Calu3 (cell line): ENCODE measurements at regions not wholly inside any gene's neighbourhood (a gene's known extent, or its start where the extent isn't known, plus 50 kb on each side); places are given as distances from the start of the nearest gene placed in this dataset.

Experiments
- BruUV-seq: library from RNA; stranded (reverse); fragments of 400-500 nt; replicated peaks from 2 replicates; lab custom pipeline; 2021; lab: Mats Ljungman, UMichigan
- CTCF ChIA-PET: fragments of 300-600 bp; sonication (Branson Sonifier 250); formaldehyde crosslinking; loops from one replicate; lab custom pipeline; 2022; ENCODE audit warnings: antibody characterized with exemption; lab: Charles Lee
- DNase-seq: peaks from one replicate; pipeline ENCODE4 v3.0.0; 2022
- H3K27ac Mint-ChIP-seq: one replicate; pipeline ENCODE4 v1.8.0; 2022; ENCODE audit warnings: mixed read lengths; ENCODE audit not compliant: unreplicated experiment
- H3K27me3 Mint-ChIP-seq: one replicate; pipeline ENCODE4 v1.8.0; 2022; ENCODE audit warnings: mixed read lengths; ENCODE audit not compliant: unreplicated experiment
- H3K36me3 Mint-ChIP-seq: one replicate; pipeline ENCODE4 v1.8.0; 2022; ENCODE audit warnings: mild to moderate bottlenecking, moderate library complexity, mixed read lengths; ENCODE audit not compliant: insufficient read depth, unreplicated experiment
- H3K4me1 Mint-ChIP-seq: one replicate; pipeline ENCODE4 v1.8.0; 2022; ENCODE audit warnings: mild to moderate bottlenecking, low read depth, mixed read lengths; ENCODE audit not compliant: unreplicated experiment
- H3K4me3 Mint-ChIP-seq: one replicate; pipeline ENCODE4 v1.8.0; 2022; ENCODE audit warnings: mild to moderate bottlenecking, low read depth, moderate library complexity, mixed read lengths; ENCODE audit not compliant: unreplicated experiment
- H3K9me3 Mint-ChIP-seq: one replicate; pipeline ENCODE4 v1.8.0; 2022; ENCODE audit warnings: low read depth, mixed read lengths; ENCODE audit not compliant: unreplicated experiment
- intact Hi-C: fragments of 100-400 bp; cut with micrococcal nuclease; formaldehyde crosslinking; loops from one replicate; pipeline ENCODE4 v1.10.0; 2022; ENCODE audit not compliant: unreplicated experiment
- TF ChIP-seq, protein P1 (sequence below): fragments of 200-600 bp; IDR thresholded peaks from one replicate; pipeline ENCODE4 v1.8.0; 2022; ENCODE audit warnings: antibody characterized with exemption; ENCODE audit not compliant: unreplicated experiment

DNA sequence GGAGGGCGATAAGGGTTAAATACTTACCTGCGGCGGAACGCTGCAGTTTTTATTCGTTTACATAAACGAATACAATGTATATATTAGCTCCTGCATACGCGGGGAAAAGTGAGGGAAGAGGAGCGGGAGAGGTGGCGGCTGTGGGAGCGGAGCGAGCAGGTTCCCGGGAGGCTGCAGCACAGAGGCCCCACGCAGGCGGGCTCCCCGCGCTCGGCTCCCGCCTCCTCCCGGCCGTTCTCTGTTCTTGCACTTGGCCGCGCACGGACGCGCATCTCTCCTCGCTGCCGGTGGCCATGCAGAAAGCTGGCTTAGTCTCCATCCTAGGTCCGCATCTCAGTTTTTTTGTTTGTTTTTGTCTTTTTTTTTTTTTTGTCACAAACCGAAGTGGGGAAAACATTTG, 340.4 kb upstream of the FAT1 start:
- TF ChIP-seq, protein P1, sequence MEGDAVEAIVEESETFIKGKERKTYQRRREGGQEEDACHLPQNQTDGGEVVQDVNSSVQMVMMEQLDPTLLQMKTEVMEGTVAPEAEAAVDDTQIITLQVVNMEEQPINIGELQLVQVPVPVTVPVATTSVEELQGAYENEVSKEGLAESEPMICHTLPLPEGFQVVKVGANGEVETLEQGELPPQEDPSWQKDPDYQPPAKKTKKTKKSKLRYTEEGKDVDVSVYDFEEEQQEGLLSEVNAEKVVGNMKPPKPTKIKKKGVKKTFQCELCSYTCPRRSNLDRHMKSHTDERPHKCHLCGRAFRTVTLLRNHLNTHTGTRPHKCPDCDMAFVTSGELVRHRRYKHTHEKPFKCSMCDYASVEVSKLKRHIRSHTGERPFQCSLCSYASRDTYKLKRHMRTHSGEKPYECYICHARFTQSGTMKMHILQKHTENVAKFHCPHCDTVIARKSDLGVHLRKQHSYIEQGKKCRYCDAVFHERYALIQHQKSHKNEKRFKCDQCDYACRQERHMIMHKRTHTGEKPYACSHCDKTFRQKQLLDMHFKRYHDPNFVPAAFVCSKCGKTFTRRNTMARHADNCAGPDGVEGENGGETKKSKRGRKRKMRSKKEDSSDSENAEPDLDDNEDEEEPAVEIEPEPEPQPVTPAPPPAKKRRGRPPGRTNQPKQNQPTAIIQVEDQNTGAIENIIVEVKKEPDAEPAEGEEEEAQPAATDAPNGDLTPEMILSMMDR = no peak
- no peaks in the 10 kb centered on the region for H3K36me3 Mint-ChIP-seq
- no peak for DNase-seq
- no peaks in the 10 kb centered on the region for H3K4me1 Mint-ChIP-seq
- no peaks in the 10 kb centered on the region for H3K27me3 Mint-ChIP-seq
- H3K9me3 Mint-ChIP-seq = no peaks in the 10 kb centered on the region
- intact Hi-C loops = no loop called here
- BruUV-seq = no TSS peak
- H3K4me3 Mint-ChIP-seq = no peak overlapping the region
- H3K27ac Mint-ChIP-seq = no peak overlapping the region
- CTCF ChIA-PET = no interaction called here

DNA sequence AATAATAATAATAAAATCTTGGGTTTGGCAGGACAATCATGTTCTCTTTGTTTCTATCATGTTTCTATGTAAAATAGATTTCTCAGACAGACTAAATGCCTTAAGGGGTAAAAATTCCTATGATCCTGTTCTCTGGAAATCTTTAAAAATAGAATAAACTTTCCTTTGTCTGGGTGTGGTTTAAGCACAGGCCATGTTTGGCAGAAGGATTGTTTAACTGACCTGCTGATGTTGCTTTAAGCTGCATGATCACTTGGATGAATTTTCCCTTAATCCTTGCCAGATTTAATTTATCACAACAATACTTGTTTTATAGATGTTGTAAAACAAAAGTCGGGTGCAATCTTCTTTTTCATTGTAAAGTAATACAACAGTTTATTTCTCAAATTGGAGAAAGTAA, 341.7 kb upstream of the FAT1 start:
- Mint-ChIP-seq H3K4me1 (no peaks in the 10 kb centered on the region), H3K9me3 (no peaks in the 10 kb centered on the region), H3K36me3 (no peaks in the 10 kb centered on the region), H3K4me3 (no peak overlapping the region), H3K27ac (no peak overlapping the region), H3K27me3 (no peaks in the 10 kb centered on the region)
- DNase-seq = no peak
- BruUV-seq = no TSS peak
- TF ChIP-seq, protein P1 = no peak
- intact Hi-C loops = no loop called here
- CTCF ChIA-PET = no interaction called here

DNA sequence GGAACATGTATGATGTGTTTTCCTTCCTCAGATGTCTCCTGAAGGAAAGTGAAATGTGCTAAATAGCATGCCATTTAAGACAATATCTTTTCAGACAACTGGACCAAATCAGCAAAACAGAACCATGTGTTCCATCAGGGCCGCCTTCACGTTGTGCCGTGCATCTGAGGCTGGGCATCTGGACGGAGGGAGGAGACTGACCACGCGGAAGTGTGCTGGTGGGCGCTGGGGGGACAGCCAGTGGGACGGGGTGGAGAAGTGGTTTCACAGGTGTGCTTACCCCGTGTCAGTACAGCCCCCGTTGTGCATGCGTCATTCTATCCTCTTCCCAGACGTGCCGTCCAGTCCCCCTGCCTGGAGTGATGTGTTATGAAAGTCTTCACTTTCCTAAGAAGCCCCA, 342.1 kb upstream of the FAT1 start:
- CTCF ChIA-PET = no interaction called here
- no peaks in the 10 kb centered on the region for H3K9me3 Mint-ChIP-seq
- TF ChIP-seq, protein P1 = no peak
- H3K27me3 Mint-ChIP-seq = no peaks in the 10 kb centered on the region
- intact Hi-C loops = no loop called here
- H3K4me3 Mint-ChIP-seq = no peak overlapping the region
- BruUV-seq = no TSS peak
- H3K4me1 Mint-ChIP-seq = no peaks in the 10 kb centered on the region
- no peak for DNase-seq
- no peak overlapping the region for H3K27ac Mint-ChIP-seq
- no peaks in the 10 kb centered on the region for H3K36me3 Mint-ChIP-seq

DNA sequence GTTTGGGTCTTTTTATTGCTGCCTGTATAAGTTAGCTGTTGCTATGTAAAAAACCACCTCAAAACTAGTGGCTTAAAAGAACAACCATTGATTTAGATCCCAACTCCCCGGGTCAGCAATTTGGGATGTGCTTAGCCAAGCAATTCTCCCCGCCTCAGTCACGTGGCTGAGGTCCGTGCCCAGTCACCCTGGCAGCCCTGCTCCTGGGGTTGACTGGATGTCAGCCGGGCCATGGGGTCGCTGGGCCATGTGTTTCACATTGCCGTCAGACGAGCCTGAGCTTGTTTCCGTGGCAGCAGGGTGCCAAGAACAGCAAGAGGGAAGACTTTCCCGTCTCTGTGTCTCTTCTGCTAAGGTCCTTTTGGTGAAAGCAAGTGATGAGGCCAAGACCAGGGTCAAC, 345.7 kb upstream of the FAT1 start:
- no peaks in the 10 kb centered on the region for H3K27me3 Mint-ChIP-seq
- BruUV-seq = no TSS peak
- no peak overlapping the region for H3K4me3 Mint-ChIP-seq
- no peaks in the 10 kb centered on the region for H3K9me3 Mint-ChIP-seq
- CTCF ChIA-PET = no interaction called here
- DNase-seq = no peak
- TF ChIP-seq, protein P1 = no peak
- intact Hi-C loops = no loop called here
- H3K27ac Mint-ChIP-seq = no peak overlapping the region
- H3K4me1 Mint-ChIP-seq = no peaks in the 10 kb centered on the region
- H3K36me3 Mint-ChIP-seq = no peaks in the 10 kb centered on the region

DNA sequence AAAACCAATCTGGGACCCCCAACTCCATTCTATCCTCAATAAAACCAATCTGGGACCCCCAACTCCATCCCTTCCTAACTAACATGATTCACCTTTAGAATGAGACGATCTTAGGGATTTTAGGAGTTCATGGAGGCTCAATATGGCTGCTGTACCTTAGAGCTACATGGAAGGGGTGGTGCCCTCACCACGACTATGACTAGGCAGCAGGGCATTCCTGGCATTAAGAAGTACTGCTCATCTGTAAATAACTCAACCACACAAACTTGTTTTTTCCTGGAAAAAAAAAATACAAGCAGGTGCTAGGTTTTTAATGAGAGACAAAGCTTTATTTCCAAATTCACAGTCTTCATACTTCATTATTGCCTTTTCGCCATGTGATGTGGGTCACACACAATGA, 346.5 kb upstream of the FAT1 start:
- H3K27ac Mint-ChIP-seq = no peak overlapping the region
- no peaks in the 10 kb centered on the region for H3K4me1 Mint-ChIP-seq
- no TSS peak for BruUV-seq
- TF ChIP-seq, protein P1 = no peak
- H3K4me3 Mint-ChIP-seq = no peak overlapping the region
- no peak for DNase-seq
- H3K27me3 Mint-ChIP-seq = no peaks in the 10 kb centered on the region
- CTCF ChIA-PET = no interaction called here
- no peaks in the 10 kb centered on the region for H3K36me3 Mint-ChIP-seq
- intact Hi-C loops = no loop called here
- no peaks in the 10 kb centered on the region for H3K9me3 Mint-ChIP-seq
